Activated CD8-positive, alpha-beta memory T cell treated with anti-CD3 and anti-CD28 coated beads, Interleukin-2, amount 50 U/mL, for 48 hours (primary cell): ENCODE measurements at regions not wholly inside any gene's neighbourhood (a gene's known extent, or its start where the extent isn't known, plus 50 kb on each side); places are given as distances from the start of the nearest gene placed in this dataset.

Experiments
- DNase-seq: peaks from one replicate; pipeline ENCODE4 v3.0.0-alpha.2; 2020

GRCh38 chr18:40493316-40493715 lies 1461.7 kb upstream of the PIK3C3 start:
- no peak for DNase-seq

- no peak for DNase-seq
Measured at GRCh38 chr18:40489301-40489700, 1465.7 kb upstream of the PIK3C3 start.

GRCh38 chr18:40485318-40485717 lies 1469.7 kb upstream of the PIK3C3 start:
- no peak for DNase-seq

GRCh38 chr18:40473221-40474029 lies 1481.6 kb upstream of the PIK3C3 start:
- DNase-seq: no peak

- no peak for DNase-seq
Measured at GRCh38 chr18:40470723-40471122, 1484.3 kb upstream of the PIK3C3 start.

GRCh38 chr18:40469851-40470250 lies 1485.2 kb upstream of the PIK3C3 start:
- DNase-seq: no peak

- no peak for DNase-seq
Measured at GRCh38 chr18:40469316-40469715, 1485.7 kb upstream of the PIK3C3 start.

- no peak for DNase-seq
Measured at GRCh38 chr18:40464032-40464431, 1491.0 kb upstream of the PIK3C3 start.

GRCh38 chr18:40453903-40454302 lies 1501.1 kb upstream of the PIK3C3 start:
- no peak for DNase-seq

GRCh38 chr18:40452599-40452998 lies 1502.4 kb upstream of the PIK3C3 start:
- no peak for DNase-seq

GRCh38 chr18:40450751-40451150 lies 1504.3 kb upstream of the PIK3C3 start:
- DNase-seq: no peak

GRCh38 chr18:40447820-40448219 lies 1507.2 kb upstream of the PIK3C3 start:
- no peak for DNase-seq

- DNase-seq: no peak
Measured at GRCh38 chr18:40440088-40440487, 1514.9 kb upstream of the PIK3C3 start.

- DNase-seq: no peak
Measured at GRCh38 chr18:40437517-40437916, 1517.5 kb upstream of the PIK3C3 start.

GRCh38 chr18:40431071-40431985 lies 1523.7 kb upstream of the PIK3C3 start:
- DNase-seq: no peak

- DNase-seq: no peak
Measured at GRCh38 chr18:40423291-40423690, 1531.7 kb upstream of the PIK3C3 start.

- no peak for DNase-seq
Measured at GRCh38 chr18:40420675-40421074, 1534.4 kb upstream of the PIK3C3 start.

GRCh38 chr18:40417501-40417900 lies 1537.5 kb upstream of the PIK3C3 start:
- no peak for DNase-seq

- no peak for DNase-seq
Measured at GRCh38 chr18:40415821-40416220, 1539.2 kb upstream of the PIK3C3 start.

- no peak for DNase-seq
Measured at GRCh38 chr18:40415176-40415791, 1539.8 kb upstream of the PIK3C3 start.

GRCh38 chr18:40414155-40414754 lies 1540.8 kb upstream of the PIK3C3 start:
- no peak for DNase-seq

- DNase-seq: no peak
Measured at GRCh38 chr18:40413160-40413559, 1541.9 kb upstream of the PIK3C3 start.

GRCh38 chr18:40412410-40412809 lies 1542.6 kb upstream of the PIK3C3 start:
- no peak for DNase-seq
